Skin epidermis (tissue), 12 donors: ENCODE measurements at regions not wholly inside any gene's neighbourhood (a gene's known extent, or its start where the extent isn't known, plus 50 kb on each side); places are given as distances from the start of the nearest gene placed in this dataset.
"Not testable (repeated sequence)": the region's sequence is repeated elsewhere in the genome, so short reads cannot be mapped to it uniquely, and the experiment has no call there.

ENCODE experiments used
- H3K27ac ChIP-seq, 21 experiments: fragments of 200-600 bp; sonication (generic) in 11 of 21; one replicate each; pipeline ENCODE4 v1.5.0; 2020; ENCODE audit warnings: mild to moderate bottlenecking in 3 of 21, inconsistent platforms in 2 of 21, moderate library complexity in 2 of 21
- H3K4me3 ChIP-seq, 7 experiments: fragments of 200-600 bp; sonication (generic) in 2 of 7; one replicate each; pipeline ENCODE4 v1.5.0; 2020; ENCODE audit warnings: inconsistent platforms in 2 of 7, mild to moderate bottlenecking in 2 of 7, moderate library complexity in 1 of 7

- not testable (repeated sequence) for H3K27ac ChIP-seq, H3K4me3 ChIP-seq
Measured at GRCh38 chr4:27075603-27076002, 215.0 kb downstream of the STIM2 start.

GRCh38 chr4:27078934-27079455, 218.4 kb downstream of the STIM2 start:
- Histone ChIP-seq H3K27ac (no peak overlapping the region), H3K4me3 (no peak overlapping the region)

GRCh38 chr4:27081675-27082586, 221.3 kb downstream of the STIM2 start:
- Histone ChIP-seq H3K27ac (no peak overlapping the region), H3K4me3 (no peak overlapping the region)

- H3K4me3 ChIP-seq, result no peak overlapping the region
- H3K27ac ChIP-seq, result no peak overlapping the region
Measured at GRCh38 chr4:27082776-27083175, 222.1 kb downstream of the STIM2 start.

- Histone ChIP-seq H3K4me3 (peak overlapping the region in 1 of 7 experiments; percentile 5), H3K27ac (no peak overlapping the region)
Measured at GRCh38 chr4:27084685-27085361, 224.2 kb downstream of the STIM2 start.

GRCh38 chr4:27085396-27085795, 224.8 kb downstream of the STIM2 start:
- Histone ChIP-seq H3K27ac (no peak overlapping the region), H3K4me3 (no peak overlapping the region)

- no peak overlapping the region for H3K27ac ChIP-seq
- no peak overlapping the region for H3K4me3 ChIP-seq
Measured at GRCh38 chr4:27087306-27088045, 226.8 kb downstream of the STIM2 start.

GRCh38 chr4:27088491-27088890, 227.8 kb downstream of the STIM2 start:
- H3K4me3 ChIP-seq, result no peak overlapping the region

GRCh38 chr4:27089186-27089585, 228.5 kb downstream of the STIM2 start:
- Histone ChIP-seq H3K4me3 (no peak overlapping the region), H3K27ac (no peak overlapping the region)

More at GRCh38 chr4:27088491-27088890, 227.8 kb downstream of the STIM2 start:
- no peak overlapping the region for H3K27ac ChIP-seq

GRCh38 chr4:27090406-27090805, 229.8 kb downstream of the STIM2 start:
- Histone ChIP-seq H3K27ac (no peak overlapping the region), H3K4me3 (no peak overlapping the region)

GRCh38 chr4:27094224-27094623, 233.6 kb downstream of the STIM2 start:
- H3K4me3 ChIP-seq, result no peak overlapping the region
- H3K27ac ChIP-seq, result no peak overlapping the region

GRCh38 chr4:27094783-27095182, 234.1 kb downstream of the STIM2 start:
- no peak overlapping the region for H3K4me3 ChIP-seq
- H3K27ac ChIP-seq, result no peak overlapping the region

- no peak overlapping the region for H3K27ac ChIP-seq
- no peak overlapping the region for H3K4me3 ChIP-seq
Measured at GRCh38 chr4:27096142-27096824, 235.6 kb downstream of the STIM2 start.

GRCh38 chr4:27098034-27098433, 237.4 kb downstream of the STIM2 start:
- Histone ChIP-seq H3K27ac (no peak overlapping the region), H3K4me3 (no peak overlapping the region)

- H3K4me3 ChIP-seq, result no peak overlapping the region
- no peak overlapping the region for H3K27ac ChIP-seq
Measured at GRCh38 chr4:27100713-27101112, 240.1 kb downstream of the STIM2 start.

GRCh38 chr4:27101126-27101525, 240.5 kb downstream of the STIM2 start:
- H3K27ac ChIP-seq, result no peak overlapping the region
- H3K4me3 ChIP-seq, result no peak overlapping the region

GRCh38 chr4:27101561-27101960, 240.9 kb downstream of the STIM2 start:
- Histone ChIP-seq H3K27ac (no peak overlapping the region), H3K4me3 (no peak overlapping the region)

- Histone ChIP-seq H3K4me3 (no peak overlapping the region), H3K27ac (no peak overlapping the region)
Measured at GRCh38 chr4:27111627-27112026, 251.0 kb downstream of the STIM2 start.

GRCh38 chr4:27112587-27112986, 251.9 kb downstream of the STIM2 start:
- Histone ChIP-seq H3K4me3 (no peak overlapping the region), H3K27ac (no peak overlapping the region)

GRCh38 chr4:27115221-27115620, 254.6 kb downstream of the STIM2 start:
- no peak overlapping the region for H3K4me3 ChIP-seq

More at GRCh38 chr4:27115221-27115620, 254.6 kb downstream of the STIM2 start:
- H3K27ac ChIP-seq, result no peak overlapping the region
